Aorta (tissue), 5 donors: ENCODE measurements at regions not wholly inside any gene's neighbourhood (a gene's known extent, or its start where the extent isn't known, plus 50 kb on each side); places are given as distances from the start of the nearest gene placed in this dataset.

Experiments
- ATAC-seq: fragments of 200-7000 bp; cut with Tn5 transposase; one replicate; pipeline ENCODE4 v1.9.1; 2022; ENCODE audit warnings: moderate library complexity; ENCODE audit not compliant: low FRiP score
- DNase-seq, 2 donors: peaks; one replicate each; pipeline ENCODE4 v3.0.0-alpha.2; 2020
- H3K27ac ChIP-seq, 2 donors: one replicate each; pipeline ENCODE4 v1.5.1; 2013; ENCODE audit warnings: low read length in 2 of 2, mild to moderate bottlenecking in 2 of 2, moderate library complexity in 2 of 2, control low read depth in 1 of 2, inconsistent platforms in 1 of 2, low read depth in 1 of 2
- H3K27me3 ChIP-seq, 2 donors: one replicate each; pipeline ENCODE4 v1.6.1; 2013; ENCODE audit warnings: control low read depth in 1 of 2, low read length in 1 of 2, mild to moderate bottlenecking in 1 of 2, moderate library complexity in 1 of 2; ENCODE audit not compliant: insufficient read depth in 2 of 2, control insufficient read depth in 1 of 2
- H3K36me3 ChIP-seq, 2 donors: one replicate each; pipeline ENCODE4 v1.6.1; 2013; ENCODE audit warnings: control low read depth in 1 of 2, low read length in 1 of 2, mild to moderate bottlenecking in 1 of 2; ENCODE audit not compliant: insufficient read depth in 2 of 2, control insufficient read depth in 1 of 2
- H3K4me1 ChIP-seq, 2 donors: one replicate each; pipeline ENCODE4 v1.6.1; 2013; ENCODE audit warnings: low read length in 2 of 2, control low read depth in 1 of 2, mild to moderate bottlenecking in 1 of 2, moderate library complexity in 1 of 2; ENCODE audit not compliant: insufficient read depth in 2 of 2, control insufficient read depth in 1 of 2
- H3K4me3 ChIP-seq, 2 donors: one replicate each; pipeline ENCODE4 v1.5.1; 2013; ENCODE audit warnings: low read length in 2 of 2, control low read depth in 1 of 2, mild to moderate bottlenecking in 1 of 2
- H3K9me3 ChIP-seq: one replicate; pipeline ENCODE4 v1.6.1; 2013; ENCODE audit warnings: mild to moderate bottlenecking, low read length; ENCODE audit not compliant: control insufficient read depth
- WGBS, 2 donors: extraction: QIAGEN DNeasy Blood & Tissue Kit; methylation state at CpG; one replicate each; pipeline ENCODE4 v1.1.7; 2013; 5-methylcytosine and 5-hydroxymethylcytosine counted together
- intact Hi-C, 2 donors: fragments of 100-400 bp; cut with DNase I; formaldehyde crosslinking; loops; one replicate each; pipeline versions ENCODE4 v1.14.2 to v1.15.0; 2022
- donor health status: healthy with polysubstance abuse.
- donor health status: Bipolar disorder and iron deficiency.
- donor health status: DM: no; HTN: no; CAD: no.
- donor health status: DM: no; HTN: no; CAD: no.
- donor health status: DM: yes; HTN: yes; CAD: no.

DNA sequence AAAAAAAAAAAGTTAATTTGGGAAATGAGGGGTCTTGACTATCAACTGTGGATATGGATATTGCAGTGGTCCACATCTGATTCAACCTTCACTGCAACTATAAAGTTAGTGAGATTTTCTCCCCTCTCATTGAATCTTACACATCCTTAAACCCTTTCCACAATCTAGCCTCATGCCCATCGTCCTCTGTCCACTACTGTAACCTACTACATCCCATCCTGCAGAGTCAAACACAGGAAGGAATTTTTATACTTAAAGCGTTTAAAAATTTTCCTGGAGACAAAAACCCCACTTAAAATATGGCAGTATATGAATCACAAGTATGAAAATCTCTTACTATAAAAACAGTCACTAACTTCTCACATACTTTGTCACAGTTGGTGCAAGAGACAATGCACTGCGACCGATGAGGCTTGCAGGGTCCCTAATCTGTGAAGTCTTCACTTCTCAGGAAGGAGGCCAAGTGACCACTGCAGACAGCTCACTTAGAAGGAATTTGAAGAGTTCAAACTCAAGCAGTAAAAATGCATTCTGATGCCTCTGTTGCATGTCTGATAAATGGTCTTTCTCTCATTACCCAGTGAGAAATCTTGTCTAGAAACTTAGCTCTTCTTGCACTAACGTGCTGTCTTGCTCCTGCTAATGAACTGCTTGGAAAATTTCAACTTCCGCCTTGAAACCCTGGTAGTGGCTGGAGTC lies 50.3 kb upstream of the ST8SIA6 start:
- intact Hi-C loops: no loop called here
- H3K36me3 ChIP-seq: no peaks in the 10 kb centered on the region
- ATAC-seq (no peak), DNase-seq (no peak)
- WGBS, 2 donors: 41 to 51% methylated on average over 6 of the region's 6 CpGs
- peaks cover 3% of the 10 kb centered on the region for H3K9me3 ChIP-seq
- H3K27ac ChIP-seq: no peak overlapping the region
- no peak overlapping the region for H3K4me3 ChIP-seq
- H3K27me3 ChIP-seq: peaks cover 0 to 2% of the 10 kb centered on the region in 2 donors
- H3K4me1 ChIP-seq: no peaks in the 10 kb centered on the region
